ENCODE measurements at regions not wholly inside any gene's neighbourhood (a gene's known extent, or its start where the extent isn't known, plus 50 kb on each side); places are given as distances from the start of the nearest gene placed in this dataset.

GRCh38 chr1:62926681-62927252, 142.8 kb downstream of the ATG4C start:
- TF ChIP-seq ZNF274 (IDR thresholded peaks at IDR 0.05; ENCODE audit: low read depth, low read length), result no peak
- TF ChIP-seq YY1 (IDR thresholded peaks at IDR 0.05; ENCODE audit: insufficient read depth, insufficient read length), result no peak
- TF ChIP-seq SUZ12 (IDR thresholded peaks at IDR 0.05; ENCODE audit: extremely low read depth, insufficient read depth, insufficient read length), result no peak

All from NT2/D1 (cell line).